ENCODE measurements at regions not wholly inside any gene's neighbourhood (a gene's known extent, or its start where the extent isn't known, plus 50 kb on each side); places are given as distances from the start of the nearest gene placed in this dataset.

- DNase-seq (ENCODE audit: low spot score), result peak; percentile 4
Observed at GRCh38 chr13:72221276-72221962, 354.4 kb upstream of the DACH1 start.

GRCh38 chr13:72218966-72219365, 352.0 kb upstream of the DACH1 start:
- DNase-seq (ENCODE audit: low spot score), result no peak

- no peak for DNase-seq (ENCODE audit: low spot score)
Observed at GRCh38 chr13:72217142-72217541, 350.1 kb upstream of the DACH1 start.

GRCh38 chr13:72208112-72208645, 341.2 kb upstream of the DACH1 start:
- DNase-seq (ENCODE audit: low spot score), result no peak

GRCh38 chr13:72205773-72206172, 338.8 kb upstream of the DACH1 start:
- no peak for DNase-seq (ENCODE audit: low spot score)

GRCh38 chr13:72204291-72204690, 337.3 kb upstream of the DACH1 start:
- DNase-seq (ENCODE audit: low spot score), result no peak

GRCh38 chr13:72201726-72202125, 334.7 kb upstream of the DACH1 start:
- no peak for DNase-seq (ENCODE audit: low spot score)

- no peak for DNase-seq (ENCODE audit: low spot score)
Observed at GRCh38 chr13:72199640-72200039, 332.6 kb upstream of the DACH1 start.

GRCh38 chr13:72198967-72199560, 332.1 kb upstream of the DACH1 start:
- no peak for DNase-seq (ENCODE audit: low spot score)

GRCh38 chr13:72198042-72198441, 331.0 kb upstream of the DACH1 start:
- no peak for DNase-seq (ENCODE audit: low spot score)

GRCh38 chr13:72195044-72195704, 328.2 kb upstream of the DACH1 start:
- no peak for DNase-seq (ENCODE audit: low spot score)

- DNase-seq (ENCODE audit: low spot score), result no peak
Observed at GRCh38 chr13:72194523-72194922, 327.5 kb upstream of the DACH1 start.

GRCh38 chr13:72186730-72187422, 319.9 kb upstream of the DACH1 start:
- DNase-seq (ENCODE audit: low spot score), result no peak

- no peak for DNase-seq (ENCODE audit: low spot score)
Observed at GRCh38 chr13:72185776-72186175, 318.8 kb upstream of the DACH1 start.

- DNase-seq (ENCODE audit: low spot score), result no peak
Observed at GRCh38 chr13:72181661-72182060, 314.7 kb upstream of the DACH1 start.

- DNase-seq (ENCODE audit: low spot score), result no peak
Observed at GRCh38 chr13:72180253-72180952, 313.4 kb upstream of the DACH1 start.

GRCh38 chr13:72174549-72174948, 307.5 kb upstream of the DACH1 start:
- no peak for DNase-seq (ENCODE audit: low spot score)

GRCh38 chr13:72170571-72170970, 303.6 kb upstream of the DACH1 start:
- no peak for DNase-seq (ENCODE audit: low spot score)

- DNase-seq (ENCODE audit: low spot score), result no peak
Observed at GRCh38 chr13:72168126-72168855, 301.3 kb upstream of the DACH1 start.

- no peak for DNase-seq (ENCODE audit: low spot score)
Observed at GRCh38 chr13:72166102-72166650, 299.2 kb upstream of the DACH1 start.

- no peak for DNase-seq (ENCODE audit: low spot score)
Observed at GRCh38 chr13:72165276-72165675, 298.3 kb upstream of the DACH1 start.
